BE2C (cell line): ENCODE measurements at regions not wholly inside any gene's neighbourhood (a gene's known extent, or its start where the extent isn't known, plus 50 kb on each side); places are given as distances from the start of the nearest gene placed in this dataset.

Experiments used
- DNase-seq: peaks from one replicate; pipeline ENCODE4 v3.0.0-alpha.2; 2020
- H3K27me3 ChIP-seq: fragments of 250-450 bp; sonication (Bioruptor Pico); 2 replicates; pipeline ENCODE4 v1.5.1; 2020; ENCODE audit warnings: mild to moderate bottlenecking
- H3K36me3 ChIP-seq: fragments of 250-450 bp; sonication (Bioruptor Pico); 2 replicates; pipeline ENCODE4 v1.5.1; 2020; ENCODE audit warnings: mild to moderate bottlenecking
- H3K4me1 ChIP-seq: fragments of 250-450 bp; sonication (Bioruptor Pico); 2 replicates; pipeline ENCODE4 v1.5.1; 2020
- H3K4me3 ChIP-seq: 2 replicates; pipeline ENCODE4 v1.5.1; 2011; ENCODE audit warnings: low read depth, low read length
- H3K9me3 ChIP-seq: fragments of 250-450 bp; sonication (Bioruptor Pico); 2 replicates; pipeline ENCODE4 v1.5.1; 2020
- CTCF ChIP-seq: IDR thresholded peaks from 2 replicates; pipeline ENCODE4 v1.5.1; 2012; ENCODE audit warnings: mild to moderate bottlenecking, low read depth, low read length

GRCh38 chr6:14273191-14273590 lies 155.6 kb downstream of the CD83 start:
- no peak for TF ChIP-seq CTCF

GRCh38 chr6:14274016-14274415 lies 156.4 kb downstream of the CD83 start:
- no peaks in the 10 kb centered on the region for H3K36me3 ChIP-seq
- H3K9me3 ChIP-seq: no peaks in the 10 kb centered on the region
- DNase-seq: no peak
- no peak overlapping the region for H3K4me3 ChIP-seq
- no peaks in the 10 kb centered on the region for H3K4me1 ChIP-seq
- H3K27me3 ChIP-seq: no peaks in the 10 kb centered on the region
- no peak for TF ChIP-seq CTCF

More at GRCh38 chr6:14273191-14273590, 155.6 kb downstream of the CD83 start:
- H3K9me3 ChIP-seq: no peaks in the 10 kb centered on the region
- no peak overlapping the region for H3K4me3 ChIP-seq
- no peaks in the 10 kb centered on the region for H3K27me3 ChIP-seq
- no peak for DNase-seq
- H3K36me3 ChIP-seq: no peaks in the 10 kb centered on the region
- no peaks in the 10 kb centered on the region for H3K4me1 ChIP-seq

- Histone ChIP-seq H3K4me1 (no peaks in the 10 kb centered on the region), H3K36me3 (no peaks in the 10 kb centered on the region), H3K27me3 (no peaks in the 10 kb centered on the region), H3K4me3 (no peak overlapping the region), H3K9me3 (no peaks in the 10 kb centered on the region)
- TF ChIP-seq CTCF: no peak
- no peak for DNase-seq
Observed at GRCh38 chr6:14274546-14275492, 157.2 kb downstream of the CD83 start.

GRCh38 chr6:14275493-14275851 lies 157.9 kb downstream of the CD83 start:
- DNase-seq: no peak
- no peak for TF ChIP-seq CTCF
- H3K36me3 ChIP-seq: no peaks in the 10 kb centered on the region

GRCh38 chr6:14276071-14276470 lies 158.5 kb downstream of the CD83 start:
- DNase-seq: no peak
- Histone ChIP-seq H3K4me1 (no peaks in the 10 kb centered on the region), H3K4me3 (no peak overlapping the region), H3K36me3 (no peaks in the 10 kb centered on the region), H3K27me3 (no peaks in the 10 kb centered on the region), H3K9me3 (no peaks in the 10 kb centered on the region)
- no peak for TF ChIP-seq CTCF

More at GRCh38 chr6:14275493-14275851, 157.9 kb downstream of the CD83 start:
- H3K9me3 ChIP-seq: no peaks in the 10 kb centered on the region
- no peaks in the 10 kb centered on the region for H3K27me3 ChIP-seq
- H3K4me3 ChIP-seq: no peak overlapping the region
- no peaks in the 10 kb centered on the region for H3K4me1 ChIP-seq
